ENCODE measurements at regions not wholly inside any gene's neighbourhood (a gene's known extent, or its start where the extent isn't known, plus 50 kb on each side); places are given as distances from the start of the nearest gene placed in this dataset.
"Not testable (repeated sequence)": the region's sequence is repeated elsewhere in the genome, so short reads cannot be mapped to it uniquely, and the experiment has no call there.

DNA sequence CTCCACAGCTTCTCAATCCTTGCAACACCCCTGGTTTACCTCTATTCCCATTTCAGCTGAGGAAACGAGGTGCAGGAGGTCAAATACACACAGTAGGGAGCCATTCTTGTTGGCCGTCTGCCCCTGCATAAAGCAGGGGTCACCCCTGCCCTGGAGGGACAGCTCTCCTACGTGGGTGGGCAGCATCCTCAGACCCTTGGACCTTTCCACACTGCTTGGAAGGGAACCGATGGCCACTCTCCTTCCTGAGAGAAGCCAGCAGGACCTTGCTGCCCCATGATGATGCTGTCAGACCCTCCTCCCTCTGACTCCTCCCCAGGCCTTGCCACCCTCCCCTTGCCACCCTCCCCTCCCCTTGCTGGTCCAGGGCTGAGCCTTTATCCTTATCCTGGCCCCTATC, 121.1 kb upstream of the SYT13 start:
- DNase-seq (ENCODE audit: low read depth) = no peak

DNA sequence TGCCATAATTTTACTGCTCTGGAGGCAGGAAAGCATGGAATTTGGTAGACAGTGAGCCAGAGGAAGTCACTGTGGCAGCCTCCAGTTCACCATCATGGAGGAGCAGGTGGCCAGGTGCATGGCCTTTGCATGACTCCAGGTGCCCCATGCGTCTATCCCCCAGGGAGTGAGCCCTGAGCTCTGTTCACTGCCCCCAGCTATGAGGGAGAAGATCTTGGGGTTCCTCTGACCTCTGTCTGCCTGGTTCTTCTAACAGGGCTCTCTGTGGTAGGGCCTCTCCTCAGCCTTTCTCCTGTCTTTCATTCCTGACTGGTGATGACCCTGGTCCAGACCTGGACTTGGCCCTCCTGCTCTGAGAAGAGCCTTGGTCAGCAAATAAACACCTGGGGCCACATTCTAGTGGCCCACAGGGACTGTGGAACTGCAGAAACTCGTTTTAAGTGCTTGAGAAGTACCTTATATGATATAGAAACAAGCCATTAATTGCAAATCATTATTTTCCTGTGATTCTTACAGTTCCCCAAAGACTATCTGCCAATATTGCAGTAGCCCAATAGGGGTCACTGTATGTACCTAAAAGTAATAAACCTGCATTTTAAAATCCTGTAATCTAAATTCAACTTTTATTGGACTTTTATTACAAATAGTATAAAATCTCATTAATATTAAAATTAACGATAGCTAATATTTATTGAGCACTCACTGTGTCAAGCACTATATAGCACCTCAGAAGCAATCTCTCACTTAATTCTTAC, 120.0 kb upstream of the SYT13 start:
- DNase-seq (ENCODE audit: low read depth) = no peak

DNA sequence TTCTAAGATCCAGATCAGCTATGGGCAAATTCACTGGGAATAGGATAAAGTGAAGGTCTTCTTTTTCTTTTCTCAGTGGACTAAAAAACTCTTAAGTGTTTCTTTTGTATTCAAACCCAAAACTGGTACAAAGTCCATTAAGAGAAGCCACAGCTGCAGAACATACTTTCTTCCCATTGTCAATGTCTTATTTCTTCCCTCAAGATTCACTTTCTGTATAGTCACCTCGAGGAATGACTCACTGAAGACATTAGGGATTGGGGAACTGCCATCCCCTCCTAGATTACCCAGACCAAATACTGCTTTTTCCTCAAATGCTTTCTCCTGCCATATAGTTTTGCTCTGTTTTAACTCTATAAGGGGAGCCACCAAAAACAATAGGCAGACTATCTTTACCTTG, 117.4 kb upstream of the SYT13 start:
- not testable (repeated sequence) for DNase-seq (ENCODE audit: low read depth)

DNA sequence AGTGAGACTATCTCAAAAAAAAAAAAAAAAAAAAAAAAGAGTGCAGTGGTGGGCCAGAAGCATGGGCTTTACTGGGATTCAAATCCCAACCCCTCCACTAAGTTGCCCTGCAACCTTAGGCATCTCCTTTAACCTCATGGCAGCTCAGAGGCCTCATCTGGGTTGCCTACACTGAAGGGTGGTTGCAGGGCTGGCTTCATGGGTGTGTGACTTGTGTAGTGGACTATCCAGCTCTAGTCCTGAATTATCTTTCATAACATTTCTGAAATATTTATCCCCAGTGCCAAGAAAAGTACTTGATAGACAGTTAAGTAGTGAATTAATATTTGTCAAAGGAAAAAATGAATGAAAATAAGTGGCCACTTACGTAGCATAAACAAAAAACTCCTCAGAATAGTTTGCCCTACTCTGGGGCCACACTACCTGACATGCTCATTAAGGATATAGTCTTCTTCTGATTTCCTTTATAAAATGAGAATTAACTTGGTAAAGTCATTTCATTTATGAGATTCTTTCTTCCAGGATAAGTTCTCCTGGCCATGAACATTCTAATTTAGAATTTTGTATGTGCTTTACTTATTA, 116.0 kb upstream of the SYT13 start:
- DNase-seq (ENCODE audit: low read depth) = no peak

DNA sequence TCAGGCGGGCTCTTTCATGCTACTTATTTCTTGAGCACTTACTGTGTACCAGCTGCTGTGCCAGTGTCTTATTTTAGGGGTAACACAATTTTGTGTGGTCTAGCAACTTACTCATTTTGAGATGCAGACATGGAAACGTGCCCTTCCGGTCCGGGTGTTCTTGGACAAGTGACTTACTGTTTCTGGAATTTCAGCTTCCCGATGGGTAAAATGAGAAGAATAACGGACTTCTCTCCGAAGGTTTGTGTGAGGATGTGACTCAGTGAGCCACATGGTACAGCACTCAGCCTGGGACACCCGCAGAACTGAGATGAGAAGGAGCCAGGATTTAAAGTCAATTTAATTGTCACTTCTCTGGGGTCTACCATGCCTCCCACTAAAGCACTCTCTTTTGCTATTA, 114.5 kb upstream of the SYT13 start:
- DNase-seq (ENCODE audit: low read depth) = peak; percentile 89

DNA sequence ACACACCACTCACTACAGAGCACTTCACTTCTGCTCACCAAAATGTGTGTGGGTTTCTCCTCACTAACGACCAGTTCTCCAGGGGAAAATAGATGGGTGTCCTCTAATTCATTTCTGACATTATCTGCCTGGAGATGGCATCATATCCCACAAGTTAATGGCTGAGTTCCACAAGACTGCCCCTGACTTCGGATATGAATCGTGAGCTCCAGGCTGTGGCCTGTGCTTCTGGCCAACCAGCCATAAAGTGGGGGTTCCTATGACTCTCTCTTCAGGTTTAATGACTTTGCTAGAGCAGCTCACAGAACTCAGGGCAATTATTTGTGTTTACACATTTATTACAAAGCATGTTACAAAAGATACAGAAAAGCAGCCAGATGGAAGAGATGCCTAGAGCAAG, 113.0 kb upstream of the SYT13 start:
- no peak for DNase-seq (ENCODE audit: low read depth)

DNA sequence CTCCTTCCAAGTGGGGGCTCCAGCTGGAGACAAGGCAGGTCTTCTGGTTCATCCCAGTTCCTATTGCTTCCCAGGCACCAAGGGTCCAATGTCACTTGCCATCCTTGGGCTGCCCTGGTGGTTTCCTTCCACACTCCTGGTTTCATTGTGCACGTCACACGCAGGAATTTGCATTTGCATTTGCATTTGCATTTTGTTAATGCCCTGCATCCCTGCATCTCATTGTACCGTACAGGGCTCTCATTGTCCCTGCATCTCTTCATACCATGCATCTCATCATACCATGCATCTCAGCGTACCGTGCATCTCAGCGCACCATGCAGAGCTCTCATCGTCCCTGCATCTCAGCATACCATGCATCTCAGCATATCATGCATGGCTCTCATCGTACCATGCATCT, 112.2 kb upstream of the SYT13 start:
- DNase-seq (ENCODE audit: low read depth) = no peak

DNA sequence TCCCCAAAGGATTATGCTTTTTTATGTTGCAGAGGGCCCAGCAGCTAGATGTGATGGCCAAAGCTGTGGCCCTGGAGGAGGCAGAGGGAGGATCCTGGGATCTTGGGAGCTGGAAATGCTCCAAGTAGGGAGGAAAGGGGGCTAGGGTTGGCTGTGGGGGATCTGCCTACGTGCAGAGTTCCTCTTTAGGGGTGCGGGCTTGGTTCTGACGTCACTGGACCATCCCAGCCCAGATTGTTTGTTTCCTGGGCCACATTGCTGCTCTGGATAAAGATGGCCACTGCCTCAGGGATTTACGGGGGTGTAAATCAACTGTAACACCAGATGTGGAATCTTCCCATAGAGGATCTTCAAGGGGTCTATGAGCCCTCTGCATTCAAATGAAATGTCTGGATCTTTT, 110.3 kb upstream of the SYT13 start:
- DNase-seq (ENCODE audit: low read depth) = no peak

DNA sequence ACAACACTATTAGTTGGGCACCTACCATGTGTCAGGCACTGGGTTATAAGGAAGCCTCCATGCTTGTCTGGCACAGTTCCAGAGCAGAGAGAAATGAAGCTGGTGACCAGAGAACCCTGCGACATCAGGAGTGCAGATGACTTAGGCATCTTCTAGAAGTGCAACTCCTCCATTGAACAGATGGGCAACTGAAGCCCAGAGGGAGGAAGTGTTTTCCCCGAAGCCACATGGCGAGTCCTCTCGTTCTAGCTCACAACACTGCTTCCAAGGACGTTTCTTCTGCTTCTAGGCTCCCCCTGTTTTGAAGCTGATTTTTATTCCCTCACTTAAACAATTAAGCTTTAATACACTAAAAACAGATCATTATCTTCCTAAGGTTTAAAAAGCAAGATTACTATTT, 109.8 kb upstream of the SYT13 start:
- no peak for DNase-seq (ENCODE audit: low read depth)

DNA sequence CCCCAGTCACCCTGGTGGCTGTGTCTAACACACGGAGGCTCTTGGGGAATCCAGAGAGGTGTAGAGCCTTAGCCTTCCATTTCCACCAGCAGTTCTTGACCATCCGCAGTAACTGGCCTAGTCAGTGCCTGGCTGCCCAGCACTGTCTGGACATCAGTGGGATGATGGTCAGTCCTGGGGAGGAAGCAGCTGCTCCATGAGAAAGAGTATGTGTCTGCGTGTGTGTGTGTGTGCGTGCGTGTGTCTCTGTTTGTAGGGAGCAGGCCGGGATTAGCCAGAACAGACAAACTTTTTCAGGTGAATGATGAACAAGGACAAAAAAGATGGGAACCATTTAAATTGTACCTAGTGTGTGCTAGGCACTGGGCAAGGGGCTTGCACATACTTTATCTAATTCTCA, 109.3 kb upstream of the SYT13 start:
- DNase-seq (ENCODE audit: low read depth) = no peak

DNA sequence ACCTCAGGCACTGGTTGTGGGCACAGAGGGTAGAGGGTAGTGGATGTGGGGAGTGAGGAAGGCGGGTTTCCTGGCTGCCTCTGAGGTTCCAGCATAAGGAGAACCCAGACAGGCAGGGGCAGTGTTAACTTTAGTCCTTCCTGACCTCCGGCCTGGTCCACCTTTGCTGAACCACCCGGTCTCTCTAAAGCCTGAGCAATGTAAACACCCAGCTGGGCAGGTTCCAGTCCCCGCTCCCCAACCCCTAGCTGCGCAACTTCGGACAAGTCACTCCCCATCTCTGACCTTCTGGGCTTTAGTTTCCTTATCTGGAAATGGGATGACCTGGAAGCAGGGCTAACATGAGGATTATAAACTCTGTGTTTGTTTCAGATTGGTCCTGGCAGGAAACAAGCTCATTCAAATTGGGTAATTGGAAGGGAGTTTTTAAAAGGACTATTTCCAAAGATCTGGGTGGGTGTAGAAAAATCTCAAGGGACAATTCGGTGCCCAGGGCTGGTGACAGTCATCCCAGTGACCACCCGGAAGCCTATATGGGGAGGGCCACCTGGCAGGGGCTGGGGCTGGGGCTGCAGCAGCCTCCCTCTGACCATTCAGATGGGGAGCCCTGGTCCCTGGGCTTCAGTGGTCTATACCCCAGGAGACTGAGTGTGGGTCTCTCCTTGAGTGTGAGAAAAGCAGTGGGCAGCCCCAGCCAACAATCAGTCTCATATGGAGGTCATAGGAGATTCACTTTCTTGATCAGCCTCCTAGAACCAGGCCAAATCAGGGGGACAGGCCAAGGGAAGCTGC, 108.3 kb upstream of the SYT13 start:
- no peak for DNase-seq (ENCODE audit: low read depth)

DNA sequence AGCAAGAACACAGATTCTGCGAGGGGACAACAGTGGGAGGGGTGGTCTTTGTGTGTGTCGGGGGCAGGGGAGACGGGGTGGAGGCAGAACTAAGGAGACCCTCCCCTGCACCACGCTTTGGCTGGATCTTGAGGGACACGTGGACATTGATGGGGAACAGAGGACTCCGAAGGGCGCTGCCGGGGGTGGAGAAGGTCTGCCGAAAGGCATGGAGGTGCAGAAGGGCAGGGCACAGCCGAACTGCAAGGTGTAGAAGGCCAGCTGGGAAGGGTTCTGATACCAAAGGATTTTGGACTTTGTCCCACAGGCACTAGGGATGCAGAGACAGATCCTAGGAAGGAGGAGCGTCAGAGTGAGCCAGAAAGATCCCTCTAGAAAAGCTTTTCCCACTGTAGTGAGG, 107.7 kb upstream of the SYT13 start:
- no peak for DNase-seq (ENCODE audit: low read depth)

DNA sequence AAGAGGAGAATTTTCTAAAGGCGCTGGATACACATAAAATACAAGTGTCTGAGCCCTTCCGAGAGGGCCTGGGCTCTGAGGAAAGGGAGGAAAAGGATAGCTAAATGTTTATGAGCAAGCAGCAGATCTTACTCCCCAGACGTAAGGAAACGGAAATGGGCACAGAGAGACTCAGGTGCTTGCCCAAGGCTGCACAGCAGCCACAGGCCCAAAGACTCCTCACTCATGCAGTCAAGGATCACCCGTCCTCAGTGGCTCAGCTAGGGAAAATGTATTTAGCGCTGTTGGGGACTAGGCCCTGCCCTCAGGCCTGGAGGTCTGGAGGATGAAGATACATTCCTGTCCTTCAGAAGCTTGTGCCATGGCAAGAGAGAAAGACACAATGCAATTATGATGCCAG, 107.2 kb upstream of the SYT13 start:
- no peak for DNase-seq (ENCODE audit: low read depth)

DNA sequence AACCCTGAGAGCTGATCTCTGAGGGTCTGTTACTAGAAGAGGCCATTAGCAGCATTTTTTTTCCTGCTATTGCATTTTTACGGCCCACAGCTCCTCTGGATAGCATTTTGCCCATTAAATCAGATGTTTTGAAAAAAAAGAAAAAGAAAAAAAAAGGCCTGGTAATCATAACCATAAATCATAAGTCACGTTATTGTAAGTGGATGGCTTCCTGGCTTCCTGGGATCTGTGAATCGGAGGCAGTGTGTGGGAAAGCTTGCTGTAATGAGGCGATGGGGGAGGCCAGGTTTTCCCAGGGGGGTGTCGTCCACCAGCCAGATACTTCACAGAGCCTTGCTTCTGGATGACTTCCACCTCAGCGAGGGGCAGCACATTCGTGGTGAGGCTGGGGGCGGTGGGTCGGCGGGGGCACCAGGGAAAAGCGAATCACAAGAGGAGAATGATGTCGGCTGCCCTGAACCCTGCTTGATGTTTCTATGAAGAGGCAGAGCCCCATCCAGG, 106.5 kb upstream of the SYT13 start:
- DNase-seq (ENCODE audit: low read depth) = no peak

DNA sequence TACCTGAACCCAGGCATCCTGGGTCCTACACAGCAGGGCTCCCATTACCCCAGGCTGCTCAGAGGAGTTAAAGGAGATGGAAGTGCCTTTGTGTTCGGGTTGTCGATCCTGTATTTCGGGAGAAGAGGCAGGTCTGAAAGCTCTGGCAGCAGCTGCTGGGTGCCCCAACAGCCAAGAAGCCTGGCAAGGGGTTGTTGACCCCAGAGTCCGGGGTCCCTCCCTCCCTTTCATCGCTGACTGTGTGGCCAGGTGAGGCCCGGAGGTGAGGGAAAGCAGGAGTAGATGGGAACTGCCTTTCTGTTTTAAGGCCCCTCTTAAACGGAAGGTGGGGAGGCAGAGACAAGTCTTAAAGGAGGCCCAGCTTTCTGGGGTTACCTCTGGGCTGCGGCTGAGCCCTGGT, 106.0 kb upstream of the SYT13 start:
- DNase-seq (ENCODE audit: low read depth) = no peak

DNA sequence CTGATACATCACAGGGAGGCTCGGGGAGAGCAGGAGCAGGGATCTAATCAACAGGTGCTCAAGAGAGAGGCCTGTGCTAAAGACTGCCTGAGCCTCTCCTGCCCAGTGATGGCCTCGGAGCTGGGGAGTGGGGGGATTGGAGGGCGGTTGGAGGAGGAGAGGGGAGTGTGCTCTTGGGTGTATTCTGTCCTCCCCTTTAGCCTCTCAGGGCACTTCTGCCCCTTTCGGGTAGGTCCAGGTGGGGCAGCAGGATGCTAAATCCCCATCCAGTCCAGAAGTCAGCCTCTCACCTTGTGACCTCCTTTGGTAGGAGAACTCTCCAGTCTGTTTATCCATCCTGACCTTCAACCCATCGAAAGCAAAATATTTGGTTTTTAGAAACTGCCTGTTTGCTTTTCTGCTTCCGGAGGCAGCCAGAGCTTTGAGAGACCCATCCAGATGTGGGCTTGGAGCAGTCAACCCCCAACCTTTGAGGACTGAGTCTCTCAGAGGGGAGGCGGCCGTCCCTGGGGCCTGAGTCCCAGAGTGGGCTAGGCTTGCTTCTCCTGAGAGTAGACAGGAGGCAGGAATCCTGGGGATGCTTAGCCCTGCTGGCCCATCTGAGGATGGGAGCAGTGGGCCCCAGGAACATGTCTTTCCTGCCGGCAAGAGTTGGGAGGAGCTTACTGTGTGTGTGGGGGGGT, 105.2 kb upstream of the SYT13 start:
- no peak for DNase-seq (ENCODE audit: low read depth)

DNA sequence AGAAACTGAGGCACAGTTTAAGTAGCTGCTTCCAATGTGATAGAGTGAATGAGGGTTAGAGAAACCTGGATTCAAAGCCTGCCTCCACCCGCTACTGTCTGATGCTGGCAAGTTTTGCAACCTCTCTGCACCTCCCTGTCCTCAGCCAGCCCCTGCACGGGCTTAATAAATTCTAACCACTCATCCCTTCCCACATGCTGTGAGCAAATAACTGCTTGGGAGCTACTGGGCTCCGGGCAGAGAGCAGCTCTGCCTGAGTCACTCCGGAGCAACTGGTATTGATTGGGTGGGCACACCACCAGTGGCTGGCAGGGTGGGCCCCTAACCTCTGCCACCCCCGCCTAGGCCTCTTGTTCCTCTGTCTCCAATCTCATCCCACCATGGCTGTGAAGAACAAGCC, 104.3 kb upstream of the SYT13 start:
- DNase-seq (ENCODE audit: low read depth) = no peak

DNA sequence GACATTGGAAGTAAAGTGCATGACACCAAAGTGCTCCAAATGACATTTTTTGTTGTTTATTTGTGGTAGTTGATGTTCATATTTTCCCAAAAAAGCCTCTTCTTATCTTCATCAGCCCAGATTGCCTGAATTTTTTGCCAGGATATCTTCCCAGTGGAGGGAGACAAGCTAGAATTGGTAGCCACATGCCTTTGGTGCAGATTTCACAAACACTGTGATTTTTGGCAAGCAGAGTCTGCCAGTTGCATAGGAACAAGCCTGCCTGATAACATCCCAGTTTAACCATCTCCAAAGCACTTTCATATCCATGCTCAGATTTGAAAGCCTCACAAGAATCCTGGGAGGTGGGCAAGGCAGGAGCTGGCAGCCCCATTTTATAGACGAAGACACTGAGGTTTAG, 102.3 kb upstream of the SYT13 start:
- no peak for DNase-seq (ENCODE audit: low read depth)

DNA sequence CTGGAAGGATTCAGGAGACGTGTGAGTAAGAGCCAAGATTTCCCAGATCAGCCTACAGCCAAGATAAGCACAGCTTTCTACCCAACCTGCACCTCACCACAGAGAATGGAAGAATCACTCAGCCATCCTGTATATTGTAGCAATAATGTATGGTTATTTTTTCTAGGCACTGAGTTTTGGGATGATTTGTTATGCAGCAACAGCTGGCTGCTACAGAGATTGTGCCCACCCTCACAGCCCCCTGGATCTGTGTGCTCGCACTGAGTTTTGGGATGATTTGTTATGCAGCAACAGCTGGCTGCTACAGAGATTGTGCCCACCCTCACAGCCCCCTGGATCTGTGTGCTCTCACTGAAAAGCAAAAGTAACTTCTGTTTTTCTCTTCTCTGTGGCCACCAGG, 101.7 kb upstream of the SYT13 start:
- not testable (repeated sequence) for DNase-seq (ENCODE audit: low read depth)

DNA sequence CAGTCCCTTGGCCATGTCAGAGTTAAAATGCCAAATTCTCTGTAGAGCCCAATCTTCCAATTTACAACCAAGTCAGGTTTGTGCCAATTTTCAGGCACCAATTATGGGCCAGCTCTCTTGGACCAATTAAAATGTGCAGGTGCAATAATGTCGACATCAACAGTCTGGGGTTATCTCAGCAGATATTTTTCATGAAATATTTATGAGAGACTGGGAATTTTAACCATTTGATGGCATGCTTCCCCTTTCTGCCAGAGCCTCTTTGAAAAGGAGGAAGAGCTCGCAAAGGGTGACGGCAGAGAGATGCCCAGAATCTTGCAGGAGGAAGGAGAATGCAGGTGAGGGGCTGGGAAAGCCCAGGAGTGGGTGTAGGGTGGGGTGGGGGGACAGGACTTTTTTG, 100.8 kb upstream of the SYT13 start:
- no peak for DNase-seq (ENCODE audit: low read depth)

DNA sequence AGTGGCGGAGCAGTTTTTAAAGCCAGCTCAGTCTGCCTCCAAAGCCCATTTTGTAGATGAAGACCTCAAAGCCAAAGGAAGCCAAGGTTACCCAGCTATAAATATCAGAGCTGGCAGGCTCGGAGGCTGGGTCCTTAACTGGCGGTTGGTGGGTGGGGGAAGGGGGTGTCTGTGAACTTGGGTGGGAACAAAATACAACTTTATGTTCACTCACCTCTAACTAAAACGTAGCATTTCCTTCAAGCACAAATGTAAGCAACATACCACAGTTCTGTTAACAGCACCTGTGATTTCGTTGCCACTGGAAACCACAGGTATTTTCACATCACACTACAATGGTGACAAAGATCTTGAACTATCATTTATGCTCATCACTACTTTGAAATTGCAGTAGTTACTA, 99.7 kb upstream of the SYT13 start:
- DNase-seq (ENCODE audit: low read depth) = no peak

DNA sequence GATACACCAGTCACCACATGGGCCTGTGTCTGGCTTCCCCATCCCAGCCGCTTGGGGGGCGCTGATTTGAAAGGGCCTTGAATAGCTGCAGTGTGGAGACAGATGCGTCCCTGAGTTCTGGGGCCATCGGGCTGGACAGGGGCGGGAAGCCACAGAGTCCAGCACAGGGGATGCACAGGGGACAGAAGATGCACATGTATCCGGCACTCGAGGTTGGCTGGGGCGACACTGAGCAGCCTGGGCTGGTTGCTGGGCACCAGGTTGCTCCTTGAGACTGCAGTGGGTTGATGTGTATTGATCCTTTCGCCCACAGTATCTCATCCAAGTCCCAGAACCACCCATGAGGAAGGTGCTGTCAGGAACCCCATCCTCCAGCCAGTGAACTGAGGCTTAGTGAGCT, 99.3 kb upstream of the SYT13 start:
- DNase-seq (ENCODE audit: low read depth) = no peak

All from HS-5 (cell line).